ENCODE measurements at regions not wholly inside any gene's neighbourhood (a gene's known extent, or its start where the extent isn't known, plus 50 kb on each side); places are given as distances from the start of the nearest gene placed in this dataset.

DNA sequence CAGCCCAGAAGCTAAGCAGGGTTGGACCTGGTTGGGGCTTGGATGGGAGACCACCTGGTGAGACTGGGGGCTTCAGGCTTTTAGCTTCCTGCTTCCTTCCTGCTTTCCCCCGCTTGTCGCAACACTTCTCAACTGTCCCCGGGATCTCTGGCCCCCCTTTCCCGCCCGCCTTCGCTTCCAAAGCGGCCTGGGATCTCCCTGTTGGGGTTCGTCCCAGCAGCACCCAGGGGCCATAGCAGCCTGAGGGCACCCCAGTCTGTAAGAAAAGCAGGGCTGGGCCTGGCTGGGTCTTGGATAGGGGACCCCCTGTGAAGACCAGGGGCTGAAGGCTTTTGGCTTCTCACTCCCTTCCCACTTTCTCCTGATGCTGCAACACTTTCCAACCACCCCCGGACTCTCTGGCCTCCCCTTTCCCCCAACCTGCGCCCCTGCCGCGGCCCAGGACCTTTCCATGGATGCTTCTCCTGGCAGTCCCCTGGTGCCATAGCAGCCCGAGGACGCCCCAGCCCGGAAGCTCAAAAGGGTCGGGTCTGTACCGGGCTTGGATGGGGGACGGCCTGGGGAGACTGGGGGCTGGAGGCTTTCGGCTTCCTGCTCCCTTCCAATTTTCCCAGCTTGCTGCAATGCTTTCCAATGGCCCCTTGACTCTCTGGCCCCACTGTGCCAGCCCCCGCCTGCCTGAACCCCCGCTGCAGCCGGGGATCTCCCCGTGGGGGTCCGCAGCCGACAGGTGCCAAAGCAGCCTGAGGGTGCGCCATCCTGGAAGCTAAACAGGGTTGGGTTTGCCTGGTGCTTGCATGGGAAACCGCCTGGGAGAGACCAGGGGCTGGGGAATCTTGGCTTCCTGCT lies 2276.2 kb downstream of the TP53TG3F start:
- Histone ChIP-seq H3K14ac (ENCODE audit: insufficient read depth, low read length) (no peak overlapping the region), H4K20me1 (ENCODE audit: control insufficient read depth, insufficient read depth, insufficient read length) (no peaks in the 10 kb centered on the region), H2BK120ac (ENCODE audit: low read depth, low read length, poor library complexity, severe bottlenecking) (no peak overlapping the region), H4K91ac (ENCODE audit: insufficient read length, low read depth, low read length) (no peak overlapping the region), H2AFZ (ENCODE audit: low read length) (no peak overlapping the region), H3K18ac (ENCODE audit: insufficient read length, low read depth, low read length) (no peak overlapping the region), H3K9ac (ENCODE audit: extremely low read depth, insufficient read length, low read length) (no peak overlapping the region), H2AK5ac (ENCODE audit: insufficient read length, low read length) (no peak overlapping the region), H3K79me2 (ENCODE audit: insufficient read depth, low read length) (no peaks in the 10 kb centered on the region), H2BK12ac (ENCODE audit: insufficient read length, low read depth, low read length) (no peak overlapping the region), H2BK20ac (ENCODE audit: low read depth, low read length, poor library complexity, severe bottlenecking) (no peak overlapping the region), H3K56ac (ENCODE audit: insufficient read length, low read depth, low read length) (no peak overlapping the region), H3K9me3 (ENCODE audit: control insufficient read depth, low read depth, low read length) (peaks cover 86% of the 10 kb centered on the region), H3K27me3 (ENCODE audit: insufficient read depth, low read length) (no peaks in the 10 kb centered on the region), H4K5ac (ENCODE audit: insufficient read length, low read depth, low read length) (no peak overlapping the region), H4K8ac (replicated peaks; ENCODE audit: insufficient read length, low read depth, low read length) (no peak overlapping the region), H3K79me1 (ENCODE audit: insufficient read depth, low read depth, low read length, poor library complexity, severe bottlenecking) (no peaks in the 10 kb centered on the region), H3K23ac (ENCODE audit: insufficient read length, low read depth, low read length) (no peak overlapping the region), H3T11ph (ENCODE audit: low read length) (no peak overlapping the region), H2BK5ac (ENCODE audit: insufficient read length, low read length) (no peak overlapping the region), H3K4me1 (ENCODE audit: insufficient read depth, low read length) (no peaks in the 10 kb centered on the region), H3K4ac (ENCODE audit: low read depth, low read length) (no peak overlapping the region), H3K27ac (ENCODE audit: insufficient read length, low read depth, low read length) (no peak overlapping the region), H3K4me2 (ENCODE audit: insufficient read depth, insufficient read length, low read length) (no peak overlapping the region), H2BK15ac (ENCODE audit: low read depth, low read length) (no peak overlapping the region), H3K23me2 (ENCODE audit: insufficient read length, low read depth, low read length, poor library complexity, severe bottlenecking) (no peaks in the 10 kb centered on the region)
- no peaks in the 10 kb centered on the region for H3K4me1 Mint-ChIP-seq
- H3K9me3 Mint-ChIP-seq, result peaks cover 91 to 95% of the 10 kb centered on the region in 2 experiments
- no peak for DNase-seq
- WGBS (ENCODE audit: extremely low coverage, insufficient read length, low lambda C conversion rate), result no CpG with 5 or more reads among the region's 27 CpGs
- peaks cover 10 to 40% (median 39%) of the 10 kb centered on the region in 3 experiments; a peak in 6 of 7 replicates for H3K36me3 Mint-ChIP-seq (ENCODE audit: insufficient read depth in 1 of 3, low read depth in 3 of 3)
- H3K27ac Mint-ChIP-seq, result no peak overlapping the region
- peaks cover 3% of the 10 kb centered on the region for H3K27me3 Mint-ChIP-seq (ENCODE audit: low read depth)
- TF ChIP-seq, protein P1, sequence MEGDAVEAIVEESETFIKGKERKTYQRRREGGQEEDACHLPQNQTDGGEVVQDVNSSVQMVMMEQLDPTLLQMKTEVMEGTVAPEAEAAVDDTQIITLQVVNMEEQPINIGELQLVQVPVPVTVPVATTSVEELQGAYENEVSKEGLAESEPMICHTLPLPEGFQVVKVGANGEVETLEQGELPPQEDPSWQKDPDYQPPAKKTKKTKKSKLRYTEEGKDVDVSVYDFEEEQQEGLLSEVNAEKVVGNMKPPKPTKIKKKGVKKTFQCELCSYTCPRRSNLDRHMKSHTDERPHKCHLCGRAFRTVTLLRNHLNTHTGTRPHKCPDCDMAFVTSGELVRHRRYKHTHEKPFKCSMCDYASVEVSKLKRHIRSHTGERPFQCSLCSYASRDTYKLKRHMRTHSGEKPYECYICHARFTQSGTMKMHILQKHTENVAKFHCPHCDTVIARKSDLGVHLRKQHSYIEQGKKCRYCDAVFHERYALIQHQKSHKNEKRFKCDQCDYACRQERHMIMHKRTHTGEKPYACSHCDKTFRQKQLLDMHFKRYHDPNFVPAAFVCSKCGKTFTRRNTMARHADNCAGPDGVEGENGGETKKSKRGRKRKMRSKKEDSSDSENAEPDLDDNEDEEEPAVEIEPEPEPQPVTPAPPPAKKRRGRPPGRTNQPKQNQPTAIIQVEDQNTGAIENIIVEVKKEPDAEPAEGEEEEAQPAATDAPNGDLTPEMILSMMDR (conservative IDR thresholded peaks at IDR 0.05), result no peak
- no peak overlapping the region for H3K4me3 Mint-ChIP-seq

All from H9 (cell line).